Esophagus (tissue), 2 donors: ENCODE measurements at regions not wholly inside any gene's neighbourhood (a gene's known extent, or its start where the extent isn't known, plus 50 kb on each side); places are given as distances from the start of the nearest gene placed in this dataset.

Source experiments
- H3K27ac ChIP-seq, 2 donors: one replicate each; pipeline ENCODE4 v1.5.1; 2013; ENCODE audit warnings: low read depth in 2 of 2, mild to moderate bottlenecking in 2 of 2, inconsistent platforms in 1 of 2, low read length in 1 of 2, moderate library complexity in 1 of 2
- H3K27me3 ChIP-seq, 2 donors: one replicate each; pipeline ENCODE4 v1.6.1; 2013; ENCODE audit warnings: low read length in 2 of 2, control low read depth in 1 of 2, mild to moderate bottlenecking in 1 of 2; ENCODE audit not compliant: insufficient read depth in 2 of 2, control insufficient read depth in 1 of 2
- H3K36me3 ChIP-seq, 2 donors: one replicate each; pipeline ENCODE4 v1.6.1; 2013; ENCODE audit warnings: low read length in 1 of 2; ENCODE audit not compliant: control insufficient read depth in 2 of 2, insufficient read depth in 2 of 2
- H3K4me1 ChIP-seq, 2 donors: one replicate each; pipeline ENCODE4 v1.6.1; 2013; ENCODE audit warnings: low read length in 1 of 2; ENCODE audit not compliant: control insufficient read depth in 2 of 2, insufficient read depth in 2 of 2
- H3K4me3 ChIP-seq, 2 donors: one replicate each; pipeline ENCODE4 v1.5.1; 2013; ENCODE audit warnings: low read length in 2 of 2, mild to moderate bottlenecking in 2 of 2, low read depth in 1 of 2, moderate library complexity in 1 of 2
- H3K9me3 ChIP-seq, 2 donors: one replicate each; pipeline ENCODE4 v1.6.1; 2013; ENCODE audit warnings: mild to moderate bottlenecking in 2 of 2, low read depth in 1 of 2, low read length in 1 of 2, moderate library complexity in 1 of 2; ENCODE audit not compliant: control insufficient read depth in 2 of 2, insufficient read depth in 1 of 2
- WGBS, 2 donors: extraction: QIAGEN DNeasy Blood & Tissue Kit; methylation state at CpG; one replicate each; pipeline ENCODE4 v1.1.7; 2013; 5-methylcytosine and 5-hydroxymethylcytosine counted together
- donor health status: healthy with polysubstance abuse.
- donor health status: Bipolar disorder and iron deficiency.

DNA sequence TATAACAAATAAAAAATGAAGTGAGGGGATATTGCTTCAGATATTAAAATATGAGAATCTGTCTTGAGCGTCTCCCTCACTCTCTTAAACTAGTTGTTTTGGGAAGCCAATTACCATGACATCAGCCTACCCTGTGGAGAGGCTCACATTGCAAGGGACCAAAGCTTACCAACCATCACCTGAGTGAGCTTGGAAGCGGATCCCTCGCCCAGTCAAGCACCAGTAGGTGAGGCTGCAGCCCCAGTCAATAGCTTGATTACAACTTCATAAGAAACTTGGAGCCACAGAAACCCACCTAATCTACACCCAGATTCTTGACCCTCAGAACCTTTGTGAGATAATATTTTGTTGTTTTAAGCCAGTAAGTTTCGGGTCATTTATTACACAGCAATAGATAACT is 206.2 kb downstream of the CEMIP2 start:
- Histone ChIP-seq H3K4me1 (no peaks in the 10 kb centered on the region), H3K27ac (no peak overlapping the region), H3K9me3 (no peaks in the 10 kb centered on the region), H3K27me3 (no peaks in the 10 kb centered on the region), H3K4me3 (no peak overlapping the region), H3K36me3 (no peaks in the 10 kb centered on the region)
- 83% methylated on average over 4 of the region's 4 CpGs for whole genome bisulfite sequencing, 2 donors

DNA sequence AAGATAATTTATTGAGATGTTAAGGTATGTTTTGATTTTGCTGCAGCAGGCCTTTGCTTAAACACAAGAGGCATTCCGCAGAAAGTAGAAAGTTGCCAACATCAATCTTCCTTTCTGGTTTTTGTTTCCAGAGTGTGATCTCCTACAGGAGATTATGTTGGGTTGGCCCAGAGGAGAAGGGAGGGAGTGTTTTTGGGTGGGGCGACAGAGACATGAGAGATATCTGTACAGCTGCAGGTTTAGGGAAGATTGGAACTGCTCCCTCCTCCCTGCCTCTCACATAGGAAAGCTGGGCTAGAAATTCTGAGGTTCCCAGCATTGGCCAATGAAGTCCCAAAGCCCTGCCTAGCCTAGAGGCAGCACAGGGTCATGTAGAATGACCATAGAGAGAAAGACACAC is 211.0 kb downstream of the CEMIP2 start:
- Histone ChIP-seq H3K27ac (no peak overlapping the region), H3K4me3 (no peak overlapping the region), H3K27me3 (no peaks in the 10 kb centered on the region), H3K36me3 (no peaks in the 10 kb centered on the region), H3K9me3 (no peaks in the 10 kb centered on the region), H3K4me1 (no peaks in the 10 kb centered on the region)
- 38 to 44% methylated on average over 2 of the region's 2 CpGs for WGBS, 2 donors

DNA sequence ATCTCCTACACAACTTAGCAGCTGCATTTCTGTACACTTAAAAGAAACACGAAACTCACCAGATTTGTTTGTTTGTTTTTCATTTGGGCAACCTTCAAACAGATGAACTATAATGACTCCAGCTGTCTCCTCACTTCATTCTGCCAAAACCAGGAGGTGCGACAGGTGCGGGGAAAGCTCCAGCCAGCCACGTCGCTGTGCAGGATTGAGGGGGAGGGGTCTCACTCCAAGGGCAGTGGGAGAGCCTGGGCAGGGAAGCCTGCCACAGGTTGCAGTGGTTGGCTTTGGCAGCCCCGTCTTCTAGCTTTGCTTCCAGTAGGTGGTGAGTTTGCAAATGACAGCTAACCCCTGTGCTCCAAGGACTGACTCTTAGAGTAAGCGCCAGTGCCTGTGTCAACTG is 215.8 kb downstream of the CEMIP2 start:
- H3K4me1 ChIP-seq, result no peaks in the 10 kb centered on the region
- H3K27ac ChIP-seq, result no peak overlapping the region
- 14 to 15% methylated on average over 7 of the region's 7 CpGs for WGBS, 2 donors
- H3K9me3 ChIP-seq, result no peaks in the 10 kb centered on the region
- H3K27me3 ChIP-seq, result no peaks in the 10 kb centered on the region
- no peaks in the 10 kb centered on the region for H3K36me3 ChIP-seq
- no peak overlapping the region for H3K4me3 ChIP-seq

DNA sequence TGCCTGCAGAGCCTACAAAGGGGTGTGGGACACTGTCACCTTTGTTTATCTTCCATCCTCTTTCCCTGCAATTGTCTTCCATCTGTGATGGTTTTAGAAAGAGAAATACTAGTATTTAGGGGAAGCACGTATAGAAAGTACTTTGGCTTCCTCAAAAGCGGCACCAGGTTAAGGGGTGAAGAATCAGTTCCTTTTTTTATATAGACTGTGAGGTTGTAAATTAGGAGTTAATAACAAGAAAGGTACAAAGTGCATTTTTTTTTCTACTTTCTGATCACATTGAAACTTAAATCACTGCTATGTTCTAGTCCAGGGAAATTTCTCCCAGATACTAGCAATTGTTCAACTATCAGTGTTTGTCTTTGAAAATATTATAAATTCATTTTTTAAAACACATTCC is 219.3 kb downstream of the CEMIP2 start:
- WGBS, 2 donors, result 54 to 63% methylated on average over 2 of the region's 2 CpGs
- H3K4me1 ChIP-seq, result no peaks in the 10 kb centered on the region
- H3K27ac ChIP-seq, result no peak overlapping the region
- no peaks in the 10 kb centered on the region for H3K27me3 ChIP-seq
- no peaks in the 10 kb centered on the region for H3K9me3 ChIP-seq
- no peak overlapping the region for H3K4me3 ChIP-seq
- no peaks in the 10 kb centered on the region for H3K36me3 ChIP-seq

DNA sequence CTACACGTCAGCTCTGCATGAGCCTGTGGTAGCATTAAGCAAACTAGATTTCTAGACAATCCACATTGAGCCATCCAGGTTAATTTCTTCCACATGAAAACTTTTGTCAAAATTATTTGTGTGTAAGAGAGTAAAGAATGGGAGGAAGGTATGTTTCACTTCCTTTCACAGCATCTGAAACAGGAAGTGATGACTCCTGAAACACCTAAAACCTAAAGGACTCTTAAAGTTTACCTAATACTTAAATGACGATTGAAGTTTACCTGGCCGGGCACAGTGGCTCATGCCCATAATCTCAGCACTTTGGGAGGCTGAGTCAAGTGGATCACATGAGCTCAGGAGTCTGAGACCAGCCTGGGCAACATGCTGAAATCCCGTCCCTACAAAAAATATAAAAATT is 223.8 kb downstream of the CEMIP2 start:
- H3K4me1 ChIP-seq, result no peaks in the 10 kb centered on the region
- H3K36me3 ChIP-seq, result no peaks in the 10 kb centered on the region
- no peaks in the 10 kb centered on the region for H3K9me3 ChIP-seq
- no peak overlapping the region for H3K27ac ChIP-seq
- H3K27me3 ChIP-seq, result no peaks in the 10 kb centered on the region
- no peak overlapping the region for H3K4me3 ChIP-seq
- WGBS, 2 donors, result 67 to 79% methylated on average over 4 of the region's 4 CpGs

DNA sequence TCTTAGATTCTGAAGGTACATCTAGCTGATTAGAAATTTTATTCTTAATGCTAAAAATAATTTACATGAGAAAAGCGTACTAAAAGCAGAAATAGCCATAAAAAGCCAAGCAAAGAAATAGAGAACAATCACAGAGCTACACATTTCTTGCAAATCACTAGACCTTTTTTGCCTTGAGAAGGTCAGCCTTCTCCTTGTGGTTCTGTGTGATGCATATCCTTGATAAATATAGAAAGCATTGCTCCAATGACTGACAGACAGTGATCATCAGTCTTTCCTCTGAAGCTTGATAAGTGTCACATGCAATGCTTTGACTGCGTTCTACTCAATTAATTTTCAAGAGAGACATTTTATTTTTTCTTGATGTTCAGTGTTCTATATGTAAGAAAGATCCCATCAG is 226.9 kb downstream of the CEMIP2 start:
- 85 to 90% methylated on average over 2 of the region's 2 CpGs for WGBS, 2 donors
- Histone ChIP-seq H3K27ac (no peak overlapping the region), H3K36me3 (no peaks in the 10 kb centered on the region), H3K4me1 (no peaks in the 10 kb centered on the region), H3K4me3 (no peak overlapping the region), H3K9me3 (no peaks in the 10 kb centered on the region), H3K27me3 (no peaks in the 10 kb centered on the region)

DNA sequence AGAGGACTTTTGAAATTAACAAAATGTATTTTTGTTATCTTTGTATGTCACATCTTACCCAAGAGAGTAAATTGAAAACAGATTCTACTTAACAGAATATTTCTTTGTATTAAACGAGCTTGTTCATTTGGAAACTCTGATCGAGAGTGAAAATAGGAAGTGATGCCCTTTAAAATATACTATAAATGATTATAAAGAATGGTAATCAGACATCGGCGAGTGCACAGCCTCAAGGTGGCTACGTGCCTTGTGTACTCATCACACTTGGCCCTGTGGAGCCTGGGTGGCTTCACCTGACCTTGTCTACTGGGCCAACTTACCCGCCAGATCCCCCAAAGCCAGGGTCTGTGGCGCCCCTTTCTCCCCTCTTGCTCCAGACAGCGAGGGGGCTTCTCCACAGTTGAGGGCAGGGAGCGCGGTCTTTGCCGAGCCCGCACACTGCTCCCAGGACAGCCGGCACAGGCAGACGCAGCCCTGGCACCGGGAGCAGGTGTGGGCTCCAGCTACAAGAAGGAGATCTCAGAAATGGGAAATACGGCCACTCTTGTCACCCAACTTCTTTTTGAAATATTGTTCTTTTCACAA is 243.2 kb downstream of the CEMIP2 start:
- Histone ChIP-seq H3K4me1 (no peaks in the 10 kb centered on the region), H3K36me3 (no peaks in the 10 kb centered on the region), H3K27ac (no peak overlapping the region), H3K4me3 (no peak overlapping the region), H3K9me3 (no peaks in the 10 kb centered on the region), H3K27me3 (no peaks in the 10 kb centered on the region)
- 91 to 92% methylated on average over 16 of the region's 16 CpGs for WGBS, 2 donors

DNA sequence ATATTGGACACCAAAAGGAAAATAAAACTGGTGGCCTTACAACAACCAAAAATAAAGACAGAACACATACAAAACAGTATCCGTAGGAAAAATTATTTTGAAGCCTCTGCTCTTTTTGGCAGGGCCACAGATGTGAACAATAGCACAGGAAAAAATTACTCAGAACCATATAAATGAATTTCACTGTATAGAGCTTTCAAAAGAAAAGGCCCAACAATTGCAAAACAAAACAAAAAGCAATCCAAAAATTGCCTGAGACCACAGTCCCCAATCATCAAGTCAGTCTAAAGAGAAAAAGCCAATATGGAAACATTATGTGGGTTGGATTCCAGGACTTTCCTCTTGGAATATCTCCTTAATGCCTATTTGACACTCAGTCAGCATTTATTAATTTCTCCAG is 243.8 kb downstream of the CEMIP2 start:
- Histone ChIP-seq H3K4me1 (no peaks in the 10 kb centered on the region), H3K36me3 (no peaks in the 10 kb centered on the region), H3K4me3 (no peak overlapping the region), H3K9me3 (no peaks in the 10 kb centered on the region), H3K27me3 (no peaks in the 10 kb centered on the region), H3K27ac (no peak overlapping the region)
- 45 to 70% methylated on average over 1 of the region's 1 CpG for WGBS, 2 donors

DNA sequence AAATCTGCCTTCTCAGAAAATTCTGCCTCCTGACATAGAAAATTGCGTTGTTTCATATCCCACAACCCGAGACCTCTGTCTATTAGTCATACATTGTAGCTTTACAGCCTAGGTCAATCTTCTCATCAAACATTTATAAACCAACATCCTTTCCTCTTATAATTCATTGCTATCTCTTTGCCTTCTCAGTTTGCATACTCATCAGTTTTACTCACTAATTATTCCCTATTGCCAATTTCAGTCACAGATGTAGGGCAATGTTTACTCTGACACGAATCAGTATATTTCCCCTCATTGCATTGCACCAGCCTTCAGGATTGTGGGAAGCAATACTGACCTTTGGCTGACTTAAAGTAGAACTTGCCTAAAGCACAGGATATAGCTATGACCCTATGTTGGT is 247.2 kb downstream of the CEMIP2 start:
- WGBS, 2 donors, result 64 to 66% methylated on average over 3 of the region's 3 CpGs
- Histone ChIP-seq H3K27me3 (no peaks in the 10 kb centered on the region), H3K4me1 (no peaks in the 10 kb centered on the region), H3K27ac (no peak overlapping the region), H3K36me3 (no peaks in the 10 kb centered on the region), H3K4me3 (no peak overlapping the region), H3K9me3 (no peaks in the 10 kb centered on the region)

DNA sequence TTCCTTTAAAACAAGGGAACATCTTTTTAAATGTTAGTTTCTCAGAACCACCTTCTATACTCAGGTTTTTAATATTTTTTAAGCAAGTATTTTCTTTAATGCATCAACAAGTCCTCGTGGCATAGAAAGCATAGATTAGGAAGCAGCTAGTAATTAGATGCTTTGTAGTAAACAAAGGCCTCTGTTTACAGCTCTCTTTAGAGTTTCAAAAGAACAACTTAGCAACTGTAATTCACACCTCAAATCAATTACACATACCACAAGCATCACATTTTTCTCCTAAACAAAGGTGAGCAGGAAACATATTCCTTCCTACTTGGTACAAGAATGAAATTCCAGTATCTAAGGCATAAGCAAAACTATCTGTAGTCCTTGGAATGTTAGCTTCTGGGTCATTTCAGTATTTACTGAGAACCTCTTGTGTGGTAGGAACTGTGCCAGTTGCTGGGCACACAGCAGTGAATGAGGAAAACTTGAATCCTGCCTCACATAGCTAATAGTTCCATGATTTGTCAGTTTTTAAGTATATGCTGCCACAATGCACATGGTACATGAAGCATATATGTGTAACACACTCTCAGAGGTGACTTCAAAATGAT is 249.1 kb downstream of the CEMIP2 start:
- 43 to 55% methylated on average over 1 of the region's 1 CpG for WGBS, 2 donors

More for the DNA sequence above, 249.1 kb downstream of the CEMIP2 start:
- no peaks in the 10 kb centered on the region for H3K4me1 ChIP-seq
- H3K36me3 ChIP-seq, result no peaks in the 10 kb centered on the region
- H3K27me3 ChIP-seq, result no peaks in the 10 kb centered on the region
- H3K9me3 ChIP-seq, result no peaks in the 10 kb centered on the region
- no peak overlapping the region for H3K4me3 ChIP-seq
- H3K27ac ChIP-seq, result no peak overlapping the region
